Common myeloid progenitor, CD34-positive (primary cell): ENCODE measurements at regions not wholly inside any gene's neighbourhood (a gene's known extent, or its start where the extent isn't known, plus 50 kb on each side); places are given as distances from the start of the nearest gene placed in this dataset.

Experiments used
- CTCF ChIA-PET: fragments of 350-600 bp; sonication (Branson Sonifier 250); formaldehyde crosslinking; loops from one replicate; lab custom pipeline; 2021; ENCODE audit warnings: antibody characterized with exemption; lab: Charles Lee
- POLR2A ChIA-PET: fragments of 350-600 bp; sonication (Branson Sonifier 250); formaldehyde crosslinking; loops from one replicate; lab custom pipeline; 2021; ENCODE audit warnings: antibody characterized with exemption; lab: Charles Lee
- DNase-seq, 3 donors: peaks; one replicate each; pipeline versions ENCODE4 v3.0.0 to v3.0.0-alpha.2; 2013
- H3K27ac ChIP-seq, 2 experiments: 1 replicate in 1 of 2; 2 replicates in 1 of 2; pipeline ENCODE4 v1.7.0; 2013; ENCODE audit warnings: inconsistent platforms in 2 of 2, low read length in 2 of 2, mild to moderate bottlenecking in 2 of 2, low read depth in 1 of 2, moderate library complexity in 1 of 2; ENCODE audit not compliant: severe bottlenecking in 2 of 2, insufficient read depth in 1 of 2, poor library complexity in 1 of 2
- H3K27me3 ChIP-seq, 5 experiments: replicated peaks in 2 of 5; 1 replicate in 3 of 5; 2 replicates in 2 of 5; pipeline versions ENCODE4 v1.6.1 to v1.7.0; 2013; ENCODE audit warnings: low read length in 4 of 5, mild to moderate bottlenecking in 2 of 5, moderate library complexity in 2 of 5, inconsistent platforms in 1 of 5; ENCODE audit not compliant: insufficient read depth in 5 of 5, control insufficient read depth in 4 of 5
- H3K36me3 ChIP-seq, 4 experiments: 1 replicate in 2 of 4; 2 replicates in 2 of 4; pipeline versions ENCODE4 v1.6.1 to v1.7.0; 2013; ENCODE audit warnings: low read length in 3 of 4, control low read depth in 1 of 4, mild to moderate bottlenecking in 1 of 4; ENCODE audit not compliant: control insufficient read depth in 4 of 4, insufficient read depth in 4 of 4
- H3K4me1 ChIP-seq, 4 experiments: 1 replicate in 3 of 4; 2 replicates in 1 of 4; pipeline versions ENCODE4 v1.6.1 to v1.7.1; 2013; ENCODE audit warnings: low read length in 3 of 4, mild to moderate bottlenecking in 3 of 4, control low read depth in 1 of 4, inconsistent platforms in 1 of 4, moderate library complexity in 1 of 4; ENCODE audit not compliant: control insufficient read depth in 4 of 4, insufficient read depth in 4 of 4; ENCODE audit errors: control extremely low read depth in 1 of 4
- H3K4me3 ChIP-seq, 7 experiments: 1 replicate in 4 of 7; 2 replicates in 3 of 7; pipeline versions ENCODE4 v1.5.1 to v1.7.0; 2013; ENCODE audit warnings: mild to moderate bottlenecking in 7 of 7, low read length in 6 of 7, moderate library complexity in 6 of 7, inconsistent platforms in 2 of 7, low read depth in 2 of 7, control low read depth in 1 of 7; ENCODE audit not compliant: insufficient read depth in 4 of 7, control insufficient read depth in 1 of 7; ENCODE audit errors: extremely low read depth in 1 of 7
- H3K9me3 ChIP-seq, 5 experiments: 1 replicate in 4 of 5; 2 replicates in 1 of 5; pipeline versions ENCODE4 v1.6.1 to v1.7.1; 2013; ENCODE audit warnings: low read length in 4 of 5, mild to moderate bottlenecking in 2 of 5, inconsistent platforms in 1 of 5, low read depth in 1 of 5, moderate library complexity in 1 of 5; ENCODE audit not compliant: control insufficient read depth in 4 of 5, insufficient read depth in 2 of 5; ENCODE audit errors: control extremely low read depth in 1 of 5
- WGBS: methylation state at CpG from one replicate; pipeline ENCODE4 v1.1.5; 2013; ENCODE audit not compliant: insufficient coverage; 5-methylcytosine and 5-hydroxymethylcytosine counted together

- ChIA-PET CTCF (no interaction called here), POLR2A (no interaction called here)
- WGBS = 99% methylated on average over 10 of the region's 12 CpGs
- H3K4me1 ChIP-seq = peaks cover 0 to 6% (median 4%) of the 10 kb centered on the region in 4 experiments
- H3K9me3 ChIP-seq = no peaks in the 10 kb centered on the region
- DNase-seq = no peak
- H3K36me3 ChIP-seq = peaks cover 0 to 2% (median 0%) of the 10 kb centered on the region in 4 experiments
- no peaks in the 10 kb centered on the region for H3K27me3 ChIP-seq
- H3K4me3 ChIP-seq = no peak overlapping the region
- no peak overlapping the region for H3K27ac ChIP-seq
Observed at GRCh38 chr3:72368331-72368975, 479.8 kb downstream of the SHQ1 start.

DNA sequence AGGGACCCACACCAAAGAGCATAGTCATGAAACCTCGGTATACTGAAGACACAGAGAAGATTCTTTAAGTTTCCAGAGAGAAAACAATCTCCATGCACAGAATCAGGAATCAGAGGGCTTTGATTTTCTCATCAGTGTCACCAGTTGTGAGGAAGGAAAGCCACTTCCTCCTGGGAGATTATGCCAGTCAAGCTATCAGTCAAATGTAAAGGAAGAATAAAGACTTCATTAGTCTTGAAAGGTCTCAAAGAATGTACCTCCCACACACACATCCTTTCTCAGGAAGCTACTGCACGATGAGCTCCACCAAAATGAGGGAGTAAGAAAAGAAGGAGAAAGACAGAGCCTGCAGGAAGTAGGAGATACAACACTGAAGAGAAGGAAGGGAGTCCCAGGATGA, 486.3 kb downstream of the SHQ1 start:
- DNase-seq = no peak
- peaks cover 0 to 6% (median 1%) of the 10 kb centered on the region in 4 experiments for H3K4me1 ChIP-seq
- WGBS = 20% methylated on average over 1 of the region's 2 CpGs
- H3K27ac ChIP-seq = no peak overlapping the region
- H3K4me3 ChIP-seq = no peak overlapping the region
- H3K36me3 ChIP-seq = no peaks in the 10 kb centered on the region
- CTCF ChIA-PET = interaction anchor here (2.3 kb wide), 1 partner anchor 55 kb away, joined by 6 read pairs; no protein-coding TSS in a partner anchor
- POLR2A ChIA-PET = interaction anchor here (0.6 kb wide), 1 partner anchor 245 kb away, joined by 3 read pairs; no protein-coding TSS in a partner anchor
- peaks cover 0 to 5% (median 0%) of the 10 kb centered on the region in 5 experiments for H3K9me3 ChIP-seq
- no peaks in the 10 kb centered on the region for H3K27me3 ChIP-seq

DNA sequence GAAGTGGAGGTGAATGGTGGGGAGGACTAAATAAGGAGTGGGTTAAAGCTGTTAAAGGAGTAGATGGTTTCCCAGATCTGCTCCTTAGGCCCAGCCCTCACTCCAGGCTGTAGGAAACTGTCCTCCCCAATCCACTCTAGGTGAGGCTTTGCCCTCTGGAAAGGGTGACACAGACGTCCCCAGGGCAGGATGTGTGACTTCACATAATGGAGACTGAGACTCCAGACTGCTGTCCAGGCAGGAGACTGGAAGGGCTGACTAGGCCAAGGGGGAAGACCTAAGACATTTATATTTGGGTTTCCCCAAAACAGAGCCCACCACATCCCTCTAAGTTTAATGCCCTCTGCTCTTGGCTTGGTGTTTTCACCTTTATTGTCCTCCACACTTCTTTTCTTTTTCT, 488.5 kb downstream of the SHQ1 start:
- POLR2A ChIA-PET = no interaction called here
- 100% methylated on average over 1 of the region's 1 CpG for WGBS
- no peaks in the 10 kb centered on the region for H3K36me3 ChIP-seq

GRCh38 chr3:72355168-72355567, 493.1 kb downstream of the SHQ1 start:
- Histone ChIP-seq H3K27ac (no peak overlapping the region), H3K4me3 (no peak overlapping the region), H3K9me3 (peaks cover 0 to 1% (median 0%) of the 10 kb centered on the region in 5 experiments), H3K36me3 (no peaks in the 10 kb centered on the region), H3K4me1 (peaks cover 0 to 12% (median 6%) of the 10 kb centered on the region in 4 experiments), H3K27me3 (no peaks in the 10 kb centered on the region)
- POLR2A ChIA-PET = interaction anchor here (0.8 kb wide), 1 partner anchor 98 kb away, joined by 3 read pairs; no protein-coding TSS in a partner anchor
- CTCF ChIA-PET = interaction anchor here (0.9 to 1.8 kb wide), 5 partner anchors 9 to 55 kb away, joined by 3 to 5 read pairs (median 3); no protein-coding TSS in a partner anchor
- no peak for DNase-seq

More for the DNA sequence above, 488.5 kb downstream of the SHQ1 start:
- H3K27ac ChIP-seq = no peak overlapping the region
- no peak for DNase-seq
- CTCF ChIA-PET = no interaction called here
- no peaks in the 10 kb centered on the region for H3K27me3 ChIP-seq
- H3K9me3 ChIP-seq = peaks cover 0 to 5% (median 0%) of the 10 kb centered on the region in 5 experiments
- peaks cover 0 to 11% (median 3%) of the 10 kb centered on the region in 4 experiments for H3K4me1 ChIP-seq
- H3K4me3 ChIP-seq = no peak overlapping the region

DNA sequence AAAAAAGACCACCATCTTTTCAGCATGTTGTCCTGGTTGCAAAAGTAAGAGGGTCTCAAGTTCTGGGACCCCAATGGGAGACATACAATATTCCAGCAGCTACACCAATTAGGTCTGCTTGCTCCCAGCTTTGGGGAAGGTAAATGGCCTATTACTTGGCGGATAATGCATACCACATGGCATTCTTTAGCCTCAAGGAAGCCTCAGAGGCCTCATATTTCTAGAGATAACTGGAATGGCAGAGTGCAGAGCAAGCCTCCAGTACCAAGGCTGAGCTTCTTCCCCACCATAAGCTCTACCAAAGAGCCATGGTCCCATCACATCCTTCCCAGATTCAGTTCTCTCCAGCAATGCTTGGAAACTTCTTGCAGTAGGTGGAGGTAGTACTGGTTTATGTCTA, 493.8 kb downstream of the SHQ1 start:
- ChIA-PET POLR2A (interaction anchor here (0.8 kb wide), 1 partner anchor 98 kb away, joined by 3 read pairs; no protein-coding TSS in a partner anchor), CTCF (interaction anchor here (1.0 to 1.8 kb wide), 5 partner anchors 13 to 73 kb away, joined by 3 to 5 read pairs (median 3); no protein-coding TSS in a partner anchor)
- no peak overlapping the region for H3K27ac ChIP-seq
- DNase-seq = no peak
- H3K4me1 ChIP-seq = peaks cover 0 to 15% (median 9%) of the 10 kb centered on the region in 4 experiments
- WGBS = 100% methylated on average over 1 of the region's 1 CpG
- H3K4me3 ChIP-seq = no peak overlapping the region
- no peaks in the 10 kb centered on the region for H3K27me3 ChIP-seq
- H3K36me3 ChIP-seq = no peaks in the 10 kb centered on the region
- peaks cover 0 to 1% (median 0%) of the 10 kb centered on the region in 5 experiments for H3K9me3 ChIP-seq

DNA sequence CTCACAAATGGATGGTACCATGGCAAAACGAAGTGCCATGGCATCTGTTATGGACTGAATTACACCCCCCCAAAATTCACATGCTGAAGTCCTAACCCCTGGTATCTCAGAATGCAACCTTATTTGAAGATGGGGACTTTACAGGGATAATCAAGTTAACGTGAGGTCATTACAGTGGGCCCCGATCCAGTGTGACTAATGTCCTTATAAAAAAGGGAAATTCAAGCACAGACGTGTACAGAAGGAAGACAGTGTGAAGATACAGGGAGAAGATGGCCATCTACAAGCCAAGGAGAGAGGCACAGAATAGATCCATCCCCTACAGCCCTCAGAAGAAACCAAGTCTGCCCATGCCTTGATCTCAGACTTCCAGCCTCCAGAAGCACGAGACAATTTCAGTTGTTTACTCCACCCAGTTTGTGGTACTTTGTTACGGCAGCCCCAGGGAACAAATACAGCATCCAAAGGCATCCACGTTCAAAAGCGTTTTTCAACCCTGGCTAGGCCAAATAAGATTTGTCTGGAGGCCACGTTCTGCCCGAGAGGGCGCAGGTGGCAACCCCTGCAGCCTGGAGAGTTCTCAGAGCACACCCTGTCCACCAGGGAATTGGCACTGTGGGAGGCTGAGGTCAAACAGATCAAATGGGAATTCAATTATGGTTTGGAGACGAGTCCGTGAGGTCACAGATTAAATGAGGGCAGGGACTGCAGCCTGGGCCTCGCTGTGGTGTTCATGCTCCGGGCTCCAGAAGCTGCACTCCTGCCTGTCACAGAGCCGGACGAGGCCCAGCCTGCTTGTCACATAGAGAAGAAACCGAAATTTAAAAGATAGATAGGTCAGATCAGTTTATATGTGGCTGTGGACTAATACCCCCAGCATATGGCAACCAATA, 494.8 kb downstream of the SHQ1 start:
- Histone ChIP-seq H3K36me3 (no peaks in the 10 kb centered on the region), H3K27me3 (no peaks in the 10 kb centered on the region), H3K9me3 (no peaks in the 10 kb centered on the region), H3K4me3 (no peak overlapping the region), H3K27ac (no peak overlapping the region), H3K4me1 (peaks cover 0 to 25% (median 15%) of the 10 kb centered on the region in 4 experiments)
- 93% methylated on average over 18 of the region's 18 CpGs for WGBS
- POLR2A ChIA-PET = no interaction called here
- CTCF ChIA-PET = interaction anchor here (1.1 to 1.4 kb wide), 3 partner anchors 39 to 74 kb away, joined by 3 to 4 read pairs (median 3); no protein-coding TSS in a partner anchor
- no peak for DNase-seq
